BJ (cell line): ENCODE measurements at regions not wholly inside any gene's neighbourhood (a gene's known extent, or its start where the extent isn't known, plus 50 kb on each side); places are given as distances from the start of the nearest gene placed in this dataset.

Source experiments
- CTCF ChIA-PET: fragments of 350-600 bp; formaldehyde crosslinking; extraction: SDS; loops from one replicate; lab custom pipeline; 2021; ENCODE audit warnings: antibody characterized with exemption, inconsistent platforms; lab: Yijun Ruan, JAX
- POLR2A ChIA-PET: fragments of 300-600 bp; sonication (Branson Sonifier 250); formaldehyde crosslinking; extraction: SDS; loops from one replicate; lab custom pipeline; 2021; ENCODE audit warnings: antibody characterized with exemption; lab: Charles Lee
- DNase-seq: peaks from one replicate; pipeline ENCODE4 v3.0.0-alpha.2; 2011; ENCODE audit warnings: low read depth
- H3K27me3 ChIP-seq: 2 replicates; pipeline ENCODE4 v1.6.0; 2011; ENCODE audit warnings: low read length; ENCODE audit not compliant: control insufficient read depth, insufficient read depth
- H3K36me3 ChIP-seq: 2 replicates; pipeline ENCODE4 v1.5.1; 2011; ENCODE audit warnings: low read length; ENCODE audit not compliant: control insufficient read depth, insufficient read depth
- H3K4me3 ChIP-seq: 2 replicates; pipeline ENCODE4 v1.5.1; 2011; ENCODE audit warnings: low read depth, mild to moderate bottlenecking, control low read depth, low read length
- TF ChIP-seq, protein P1 (sequence below): IDR thresholded peaks from 2 replicates; pipeline ENCODE4 v1.5.1; 2011; ENCODE audit warnings: low read depth, mild to moderate bottlenecking, control low read depth, inconsistent platforms, low read length, moderate library complexity; ENCODE audit not compliant: insufficient read depth

DNA sequence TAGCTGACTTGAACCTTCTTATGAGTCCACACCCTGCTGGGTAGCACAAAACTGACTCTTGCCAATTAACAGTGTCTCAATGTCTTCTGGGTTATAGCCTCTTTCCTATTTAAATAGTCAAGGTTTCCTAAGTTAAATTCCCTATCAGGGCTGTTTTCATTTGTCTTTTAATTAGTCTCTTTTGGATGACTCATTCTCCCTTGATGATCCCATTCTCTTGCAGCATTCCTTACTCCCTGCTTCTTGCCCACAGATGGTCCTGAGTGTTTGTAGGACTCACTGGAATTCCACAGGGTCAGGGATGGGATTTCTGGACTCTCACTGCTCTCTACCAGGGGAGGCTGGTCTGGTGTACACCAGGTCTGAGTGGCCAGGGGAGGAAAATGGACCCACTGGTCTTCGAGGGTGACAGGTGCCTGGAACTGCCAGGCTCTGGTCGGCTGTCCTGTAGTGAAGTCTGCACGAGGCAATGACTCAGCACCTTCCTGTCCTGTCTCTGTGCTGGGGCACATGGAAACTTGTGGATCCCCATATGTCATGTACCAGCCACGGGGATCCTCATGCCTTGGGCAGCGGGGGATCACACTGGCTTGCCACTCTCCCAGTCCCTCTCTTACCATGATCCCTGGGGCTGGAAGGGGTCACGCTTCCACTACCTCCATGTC, 236.5 kb upstream of the PELI2 start:
- Histone ChIP-seq H3K27me3 (peaks cover 1% of the 10 kb centered on the region; the same call in 1 of the 2 replicates), H3K36me3 (no peaks in the 10 kb centered on the region), H3K4me3 (no peak overlapping the region)
- TF ChIP-seq, protein P1, sequence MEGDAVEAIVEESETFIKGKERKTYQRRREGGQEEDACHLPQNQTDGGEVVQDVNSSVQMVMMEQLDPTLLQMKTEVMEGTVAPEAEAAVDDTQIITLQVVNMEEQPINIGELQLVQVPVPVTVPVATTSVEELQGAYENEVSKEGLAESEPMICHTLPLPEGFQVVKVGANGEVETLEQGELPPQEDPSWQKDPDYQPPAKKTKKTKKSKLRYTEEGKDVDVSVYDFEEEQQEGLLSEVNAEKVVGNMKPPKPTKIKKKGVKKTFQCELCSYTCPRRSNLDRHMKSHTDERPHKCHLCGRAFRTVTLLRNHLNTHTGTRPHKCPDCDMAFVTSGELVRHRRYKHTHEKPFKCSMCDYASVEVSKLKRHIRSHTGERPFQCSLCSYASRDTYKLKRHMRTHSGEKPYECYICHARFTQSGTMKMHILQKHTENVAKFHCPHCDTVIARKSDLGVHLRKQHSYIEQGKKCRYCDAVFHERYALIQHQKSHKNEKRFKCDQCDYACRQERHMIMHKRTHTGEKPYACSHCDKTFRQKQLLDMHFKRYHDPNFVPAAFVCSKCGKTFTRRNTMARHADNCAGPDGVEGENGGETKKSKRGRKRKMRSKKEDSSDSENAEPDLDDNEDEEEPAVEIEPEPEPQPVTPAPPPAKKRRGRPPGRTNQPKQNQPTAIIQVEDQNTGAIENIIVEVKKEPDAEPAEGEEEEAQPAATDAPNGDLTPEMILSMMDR, result no peak
- CTCF ChIA-PET, result interaction anchor here (0.6 kb wide), 1 partner anchor 182 kb away, joined by 4 read pairs; no protein-coding TSS in a partner anchor
- no peak for DNase-seq
- POLR2A ChIA-PET, result no interaction called here

DNA sequence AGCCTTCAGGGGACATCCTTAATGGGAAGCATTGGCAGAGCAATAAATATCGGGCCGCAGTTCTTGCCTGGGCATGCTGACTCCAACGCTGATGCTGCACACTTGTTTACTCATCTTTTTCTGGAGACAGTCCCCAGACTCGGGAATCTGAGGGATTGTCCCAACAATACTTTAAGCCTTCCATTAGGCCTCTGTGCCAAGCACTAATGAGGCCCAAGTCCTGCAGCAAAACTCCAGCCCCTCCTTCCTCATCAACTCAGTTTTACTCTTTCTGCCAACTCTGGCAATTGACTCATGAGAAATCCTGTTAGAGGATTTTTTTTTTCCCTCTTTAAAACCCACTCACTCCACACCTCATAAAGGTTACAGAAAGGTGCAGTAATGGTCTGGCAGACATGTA, 233.4 kb upstream of the PELI2 start:
- no peaks in the 10 kb centered on the region for H3K36me3 ChIP-seq
- CTCF ChIA-PET, result interaction anchor here (0.6 to 0.9 kb wide), 2 partner anchors 16 to 30 kb away, joined by 3 read pairs; no protein-coding TSS in a partner anchor
- DNase-seq, result no peak
- peaks cover 3% of the 10 kb centered on the region; the same call in 1 of the 2 replicates for H3K27me3 ChIP-seq
- H3K4me3 ChIP-seq, result no peak overlapping the region
- TF ChIP-seq, protein P1, result no peak
- POLR2A ChIA-PET, result no interaction called here

DNA sequence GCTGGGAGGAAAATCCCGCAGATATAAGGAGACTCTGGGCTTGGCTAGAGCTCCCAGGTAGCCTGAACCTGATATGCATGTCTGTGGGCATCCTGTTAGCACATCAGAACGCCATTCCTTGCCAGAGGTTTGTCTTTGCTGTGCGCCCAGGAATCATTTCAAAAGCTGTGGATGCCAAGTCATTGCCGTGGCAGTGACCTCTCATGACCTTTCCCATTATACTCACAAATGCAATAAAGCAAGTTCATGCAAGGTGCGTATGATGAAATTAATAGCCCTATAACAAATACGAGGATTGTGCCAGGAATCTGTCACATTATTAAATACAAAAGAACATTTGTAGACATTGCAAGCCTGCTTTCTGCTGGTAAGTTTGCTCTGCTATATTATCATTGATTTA, 229.1 kb upstream of the PELI2 start:
- Histone ChIP-seq H3K27me3 (peaks cover 3% of the 10 kb centered on the region; the same call in 1 of the 2 replicates), H3K4me3 (no peak overlapping the region), H3K36me3 (no peaks in the 10 kb centered on the region)
- ChIA-PET CTCF (no interaction called here), POLR2A (no interaction called here)
- DNase-seq, result no peak
- TF ChIP-seq, protein P1, result no peak

DNA sequence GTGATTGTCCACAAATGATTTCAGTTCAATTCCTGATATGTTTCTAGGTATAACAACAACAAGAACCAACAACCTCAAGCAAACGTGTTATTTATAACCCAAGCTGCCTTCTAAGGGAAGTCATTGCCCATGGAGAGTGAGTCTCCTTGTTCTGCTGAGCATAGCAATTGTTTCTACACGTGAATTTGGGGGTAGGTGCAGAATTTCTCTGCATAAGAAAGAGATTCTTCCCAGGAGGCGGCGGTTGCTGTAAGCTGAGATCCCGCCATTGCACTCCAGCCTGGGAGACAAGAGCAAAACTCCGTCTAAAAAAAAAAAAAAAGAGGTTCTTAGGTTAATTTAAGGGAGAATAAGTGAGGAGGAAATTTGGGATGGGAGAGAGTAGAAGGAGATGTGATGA, 226.5 kb upstream of the PELI2 start:
- H3K4me3 ChIP-seq, result no peak overlapping the region
- TF ChIP-seq, protein P1, result no peak
- POLR2A ChIA-PET, result no interaction called here
- peaks cover 1% of the 10 kb centered on the region; the same call in 1 of the 2 replicates for H3K27me3 ChIP-seq
- no peaks in the 10 kb centered on the region for H3K36me3 ChIP-seq
- CTCF ChIA-PET, result no interaction called here
- no peak for DNase-seq

DNA sequence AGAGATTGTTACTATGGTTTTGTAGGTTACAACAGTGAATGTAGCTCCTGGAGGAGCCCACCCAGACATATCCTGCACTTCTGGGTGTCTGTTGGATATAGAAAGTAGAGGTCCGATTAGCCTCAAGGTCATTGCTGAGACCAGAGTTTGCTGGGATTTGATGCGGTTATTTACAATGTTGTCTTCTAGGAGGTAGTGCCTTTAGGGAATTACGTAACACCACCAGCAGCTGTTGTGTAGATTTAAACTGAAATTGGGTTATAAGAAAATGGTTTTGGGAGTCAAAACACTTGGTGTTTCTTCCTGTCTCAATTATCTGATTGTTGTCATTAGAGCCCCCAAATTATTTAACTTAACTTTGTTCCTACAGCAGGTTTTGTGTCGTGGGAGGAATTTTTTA, 225.3 kb upstream of the PELI2 start:
- TF ChIP-seq, protein P1, result no peak
- DNase-seq, result no peak
- Histone ChIP-seq H3K27me3 (peaks cover 1% of the 10 kb centered on the region; the same call in 1 of the 2 replicates), H3K4me3 (no peak overlapping the region), H3K36me3 (no peaks in the 10 kb centered on the region)
- CTCF ChIA-PET, result no interaction called here
- POLR2A ChIA-PET, result no interaction called here
